ENCODE measurements at regions not wholly inside any gene's neighbourhood (a gene's known extent, or its start where the extent isn't known, plus 50 kb on each side); places are given as distances from the start of the nearest gene placed in this dataset.

DNA sequence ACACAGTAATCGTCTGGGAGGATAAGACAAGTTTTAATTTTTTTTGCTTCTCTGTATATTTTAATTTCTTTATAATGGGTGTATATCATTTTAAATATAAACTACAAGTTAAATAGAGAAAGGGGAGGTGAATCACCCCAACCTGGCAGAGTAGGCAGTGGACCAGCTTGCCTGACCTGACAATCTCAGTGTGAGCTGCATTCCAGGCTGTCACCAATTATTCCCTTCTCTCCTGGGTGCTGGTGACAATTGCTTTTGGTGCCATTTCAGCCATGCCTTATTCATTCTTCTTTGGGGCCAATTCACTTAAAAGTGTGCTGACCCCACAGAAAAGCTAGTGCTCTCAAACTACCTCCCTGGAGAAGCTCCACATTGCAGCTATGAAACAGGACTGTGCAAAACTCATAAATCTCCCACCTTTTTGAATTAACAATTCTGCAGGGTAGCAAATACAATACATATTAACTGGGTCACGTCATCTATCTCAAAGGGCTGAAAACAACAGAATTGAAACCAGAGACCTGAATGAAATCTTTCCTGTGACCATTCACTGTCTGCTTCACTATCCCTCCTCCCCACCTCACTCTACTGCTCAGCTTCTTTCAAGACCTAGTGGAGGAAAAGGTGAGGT is 359.0 kb downstream of the HS3ST1 start:
- dilution Hi-C loops (cut with HindIII; ENCODE audit: low sequenced_read_pairs, unreplicated experiment): no loop called here
- H3K4ac ChIP-seq (ENCODE audit: low read depth, low read length): no peak overlapping the region
- no peak overlapping the region for H4K91ac ChIP-seq (ENCODE audit: insufficient read depth, low read depth, low read length)
- H3K9me1 ChIP-seq (ENCODE audit: insufficient read depth, low read length): no peaks in the 10 kb centered on the region
- no peak overlapping the region for H4K8ac ChIP-seq (ENCODE audit: low read depth in 2 of 2, low read length in 2 of 2)
- no peak overlapping the region for H3K4me2 ChIP-seq (ENCODE audit: low read depth, low read length)
- no peak for TF ChIP-seq RFX5 (IDR thresholded peaks at IDR 0.05; ENCODE audit: low read depth, low read length)
- no peak for TF ChIP-seq CEBPB (IDR thresholded peaks at IDR 0.05; ENCODE audit: low read depth, low read length)
- no peak for TF ChIP-seq RAD21 (IDR thresholded peaks at IDR 0.05; ENCODE audit: low read length)
- TF ChIP-seq, protein P1, sequence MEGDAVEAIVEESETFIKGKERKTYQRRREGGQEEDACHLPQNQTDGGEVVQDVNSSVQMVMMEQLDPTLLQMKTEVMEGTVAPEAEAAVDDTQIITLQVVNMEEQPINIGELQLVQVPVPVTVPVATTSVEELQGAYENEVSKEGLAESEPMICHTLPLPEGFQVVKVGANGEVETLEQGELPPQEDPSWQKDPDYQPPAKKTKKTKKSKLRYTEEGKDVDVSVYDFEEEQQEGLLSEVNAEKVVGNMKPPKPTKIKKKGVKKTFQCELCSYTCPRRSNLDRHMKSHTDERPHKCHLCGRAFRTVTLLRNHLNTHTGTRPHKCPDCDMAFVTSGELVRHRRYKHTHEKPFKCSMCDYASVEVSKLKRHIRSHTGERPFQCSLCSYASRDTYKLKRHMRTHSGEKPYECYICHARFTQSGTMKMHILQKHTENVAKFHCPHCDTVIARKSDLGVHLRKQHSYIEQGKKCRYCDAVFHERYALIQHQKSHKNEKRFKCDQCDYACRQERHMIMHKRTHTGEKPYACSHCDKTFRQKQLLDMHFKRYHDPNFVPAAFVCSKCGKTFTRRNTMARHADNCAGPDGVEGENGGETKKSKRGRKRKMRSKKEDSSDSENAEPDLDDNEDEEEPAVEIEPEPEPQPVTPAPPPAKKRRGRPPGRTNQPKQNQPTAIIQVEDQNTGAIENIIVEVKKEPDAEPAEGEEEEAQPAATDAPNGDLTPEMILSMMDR (conservative IDR thresholded peaks at IDR 0.05; ENCODE audit: low read depth, low read length): no peak
- no peak for TF ChIP-seq FOS (IDR thresholded peaks at IDR 0.05; ENCODE audit: low read depth, low read length)
- no peak for TF ChIP-seq MXI1 (IDR thresholded peaks at IDR 0.05; ENCODE audit: borderline replicate concordance, low read depth, low read length)
- TF ChIP-seq, protein P2, sequence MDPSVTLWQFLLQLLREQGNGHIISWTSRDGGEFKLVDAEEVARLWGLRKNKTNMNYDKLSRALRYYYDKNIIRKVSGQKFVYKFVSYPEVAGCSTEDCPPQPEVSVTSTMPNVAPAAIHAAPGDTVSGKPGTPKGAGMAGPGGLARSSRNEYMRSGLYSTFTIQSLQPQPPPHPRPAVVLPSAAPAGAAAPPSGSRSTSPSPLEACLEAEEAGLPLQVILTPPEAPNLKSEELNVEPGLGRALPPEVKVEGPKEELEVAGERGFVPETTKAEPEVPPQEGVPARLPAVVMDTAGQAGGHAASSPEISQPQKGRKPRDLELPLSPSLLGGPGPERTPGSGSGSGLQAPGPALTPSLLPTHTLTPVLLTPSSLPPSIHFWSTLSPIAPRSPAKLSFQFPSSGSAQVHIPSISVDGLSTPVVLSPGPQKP (IDR thresholded peaks at IDR 0.05; ENCODE audit: borderline replicate concordance, low read depth, low read length): no peak
- TF ChIP-seq CHD1 (IDR thresholded peaks at IDR 0.05; ENCODE audit: low read depth, low read length): no peak
- TF ChIP-seq MAZ (IDR thresholded peaks at IDR 0.05; ENCODE audit: borderline replicate concordance, low read depth, low read length): no peak
- TF ChIP-seq, protein P3, sequence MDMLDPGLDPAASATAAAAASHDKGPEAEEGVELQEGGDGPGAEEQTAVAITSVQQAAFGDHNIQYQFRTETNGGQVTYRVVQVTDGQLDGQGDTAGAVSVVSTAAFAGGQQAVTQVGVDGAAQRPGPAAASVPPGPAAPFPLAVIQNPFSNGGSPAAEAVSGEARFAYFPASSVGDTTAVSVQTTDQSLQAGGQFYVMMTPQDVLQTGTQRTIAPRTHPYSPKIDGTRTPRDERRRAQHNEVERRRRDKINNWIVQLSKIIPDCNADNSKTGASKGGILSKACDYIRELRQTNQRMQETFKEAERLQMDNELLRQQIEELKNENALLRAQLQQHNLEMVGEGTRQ (IDR thresholded peaks at IDR 0.05; ENCODE audit: low read depth, low read length): no peak
- TF ChIP-seq NFE2L2 (IDR thresholded peaks at IDR 0.05; ENCODE audit: low read depth, low read length): no peak
- TF ChIP-seq POLR2A (IDR thresholded peaks at IDR 0.05; ENCODE audit: low read depth, low read length): no peak
- TF ChIP-seq BHLHE40 (IDR thresholded peaks at IDR 0.05; ENCODE audit: low read depth, low read length): no peak
- TF ChIP-seq RCOR1 (IDR thresholded peaks at IDR 0.05; ENCODE audit: insufficient replicate concordance, low read length): no peak
- TF ChIP-seq SMC3 (IDR thresholded peaks at IDR 0.05; ENCODE audit: low read depth, low read length): no peak
- TF ChIP-seq MAFK (IDR thresholded peaks at IDR 0.05; ENCODE audit: low read depth, low read length): no peak
- H3K4me1 ChIP-seq (ENCODE audit: control insufficient read depth, insufficient read depth, low read length): no peaks in the 10 kb centered on the region
- H2AK9ac ChIP-seq (replicated peaks; ENCODE audit: low read depth, low read length, poor library complexity): no peak overlapping the region
- no peak overlapping the region for H2AK5ac ChIP-seq (ENCODE audit: low read depth, low read length)
- CTCF ChIA-PET: no interaction called here
- H3K9me3 ChIP-seq (ENCODE audit: control insufficient read depth, insufficient read depth, low read length): 0 out of 2 replicates have a peak, but pooled peaks cover 2% of the 10 kb centered on the region
- H3K79me1 ChIP-seq (ENCODE audit: low read depth in 1 of 2, low read length in 2 of 2): no peaks in the 10 kb centered on the region
- no peak overlapping the region for H2BK15ac ChIP-seq (ENCODE audit: low read depth, low read length)
- no peaks in the 10 kb centered on the region for H3K36me3 ChIP-seq (ENCODE audit: control insufficient read depth, insufficient read depth, low read length)
- no peak for ATAC-seq (ENCODE audit: low read depth)
- no peak overlapping the region for H3K56ac ChIP-seq (ENCODE audit: extremely low read depth, insufficient read depth, low read length)
- in situ Hi-C loops (cut with MboI; ENCODE audit: low sequenced_read_pairs): no loop called here
- no peak overlapping the region for H2BK5ac ChIP-seq (ENCODE audit: low read depth, low read length, poor library complexity, severe bottlenecking)
- no peak overlapping the region for H2AFZ ChIP-seq (replicated peaks; ENCODE audit: low read length, poor library complexity)
- H3K9ac ChIP-seq (ENCODE audit: low read depth, low read length): no peak overlapping the region
- BruUV-seq (replicated peaks): no TSS peak
- no CpG with 5 or more reads among the region's 2 CpGs for WGBS, 2 experiments (ENCODE audit: extremely low coverage in 2 of 2, insufficient read length in 1 of 2)
- no peak overlapping the region for H2BK120ac ChIP-seq (ENCODE audit: low read depth, low read length)
- intact Hi-C loops (cut with micrococcal nuclease): no loop called here
- no peak overlapping the region for H3K23ac ChIP-seq (ENCODE audit: low read depth, low read length)
- H4K20me1 ChIP-seq (ENCODE audit: insufficient read depth, low read length): no peaks in the 10 kb centered on the region
- POLR2A ChIA-PET (ENCODE audit: unreplicated experiment): no interaction called here
- no peak for DNase-seq
- no peak overlapping the region for H4K5ac ChIP-seq (ENCODE audit: low read depth, low read length)
- H3K27me3 ChIP-seq (ENCODE audit: control insufficient read depth, insufficient read depth, low read length): no peaks in the 10 kb centered on the region
- H3K4me3 ChIP-seq (ENCODE audit: insufficient read depth, low read depth, low read length): no peak overlapping the region
- no peak overlapping the region for H3K18ac ChIP-seq (ENCODE audit: low read depth, low read length)
- H3K14ac ChIP-seq (replicated peaks; ENCODE audit: low read depth, low read length): no peak overlapping the region
- H2BK20ac ChIP-seq (ENCODE audit: low read depth, low read length): no peak overlapping the region
- H3K27ac ChIP-seq (ENCODE audit: insufficient read depth, low read length): no peak overlapping the region

All from IMR-90 (cell line).